MM.1S (cell line): ENCODE measurements at regions not wholly inside any gene's neighbourhood (a gene's known extent, or its start where the extent isn't known, plus 50 kb on each side); places are given as distances from the start of the nearest gene placed in this dataset.

Source experiments
- DNase-seq: peaks from one replicate; pipeline ENCODE4 v3.0.0-alpha.2; 2015
- H2AFZ ChIP-seq: fragments of 300-600 bp; sonication (generic); 2 replicates; pipeline ENCODE4 v1.6.0; 2016; ENCODE audit warnings: antibody characterized with exemption, low read length
- H3F3A ChIP-seq: fragments of 300-600 bp; sonication (generic); 2 replicates; pipeline ENCODE4 v1.6.1; 2016; ENCODE audit warnings: mild to moderate bottlenecking, antibody characterized with exemption, low read length, moderate library complexity, mixed read lengths; ENCODE audit not compliant: insufficient read depth
- H3K27ac ChIP-seq: fragments of 300-600 bp; sonication (generic); 2 replicates; pipeline ENCODE4 v1.5.1; 2016; ENCODE audit warnings: mild to moderate bottlenecking, low read length
- H3K27me3 ChIP-seq: fragments of 300-600 bp; sonication (generic); replicated peaks from 2 replicates; pipeline ENCODE4 v1.6.0; 2016; ENCODE audit warnings: low read length; ENCODE audit not compliant: insufficient read depth
- H3K36me3 ChIP-seq: fragments of 300-600 bp; sonication (generic); replicated peaks from 2 replicates; pipeline ENCODE4 v1.6.1; 2016; ENCODE audit warnings: mild to moderate bottlenecking, low read length, mixed read lengths; ENCODE audit not compliant: insufficient read depth
- H3K4me1 ChIP-seq: fragments of 300-600 bp; sonication (generic); 2 replicates; pipeline ENCODE4 v1.6.1; 2016; ENCODE audit warnings: low read length, mixed read lengths
- H3K4me2 ChIP-seq: fragments of 300-600 bp; sonication (generic); 2 replicates; pipeline ENCODE4 v1.6.0; 2016; ENCODE audit warnings: low read depth, low read length
- H3K4me3 ChIP-seq: fragments of 300-600 bp; sonication (generic); 2 replicates; pipeline ENCODE4 v1.5.1; 2016; ENCODE audit warnings: low read length, mixed read lengths
- H3K79me2 ChIP-seq: fragments of 300-600 bp; sonication (generic); 2 replicates; pipeline ENCODE4 v1.6.1; 2016; ENCODE audit warnings: mixed run types, low read length, mixed read lengths
- H3K9ac ChIP-seq: fragments of 300-600 bp; sonication (generic); 2 replicates; pipeline ENCODE4 v1.6.1; 2016; ENCODE audit warnings: low read length, mixed read lengths
- H3K9me2 ChIP-seq: fragments of 300-600 bp; sonication (generic); replicated peaks from 2 replicates; pipeline ENCODE4 v1.6.1; 2016; ENCODE audit warnings: mild to moderate bottlenecking, low read length, mixed read lengths; ENCODE audit not compliant: insufficient read depth
- H3K9me3 ChIP-seq: fragments of 300-600 bp; sonication (generic); replicated peaks from 2 replicates; pipeline ENCODE4 v1.6.1; 2016; ENCODE audit warnings: mild to moderate bottlenecking, low read length, mixed read lengths; ENCODE audit not compliant: insufficient read depth
- H4K20me1 ChIP-seq: fragments of 300-600 bp; sonication (generic); 2 replicates; pipeline ENCODE4 v1.6.1; 2016; ENCODE audit warnings: mild to moderate bottlenecking, low read length, moderate library complexity, mixed read lengths; ENCODE audit not compliant: insufficient read depth
- CTCF ChIP-seq: fragments of 300-600 bp; sonication (generic); IDR thresholded peaks from 2 replicates; pipeline ENCODE4 v1.5.1; 2016; ENCODE audit warnings: antibody characterized with exemption, low read length, mixed read lengths
- EZH2 ChIP-seq: fragments of 300-600 bp; sonication (generic); optimal IDR thresholded peaks from 2 replicates; pipeline ENCODE3; 2017; ENCODE audit warnings: low read depth, mild to moderate bottlenecking, antibody characterized with exemption, low read length, mixed read lengths
- EZH2phosphoT487 ChIP-seq: fragments of 300-600 bp; sonication (generic); IDR thresholded peaks from 2 replicates; pipeline ENCODE4 v1.6.1; 2018; ENCODE audit warnings: antibody characterized with exemption, low read length

GRCh38 chr11:112511911-112512310 lies 251.3 kb upstream of the PLET1 start:
- Histone ChIP-seq H3K27ac (no peak overlapping the region), H3F3A (no peaks in the 10 kb centered on the region), H3K9me3 (no peaks in the 10 kb centered on the region), H3K9me2 (no peaks in the 10 kb centered on the region), H4K20me1 (no peaks in the 10 kb centered on the region), H3K4me3 (no peak overlapping the region), H3K79me2 (no peaks in the 10 kb centered on the region), H2AFZ (no peak overlapping the region), H3K27me3 (no peaks in the 10 kb centered on the region), H3K4me2 (no peak overlapping the region), H3K4me1 (no peaks in the 10 kb centered on the region), H3K36me3 (no peaks in the 10 kb centered on the region), H3K9ac (no peak overlapping the region)
- TF ChIP-seq EZH2phosphoT487 = no peak
- no peak for TF ChIP-seq CTCF
- no peak for TF ChIP-seq EZH2
- DNase-seq = no peak

- no peaks in the 10 kb centered on the region for H3K4me1 ChIP-seq
- no peaks in the 10 kb centered on the region for H3K27me3 ChIP-seq
- no peaks in the 10 kb centered on the region for H3K79me2 ChIP-seq
- no peaks in the 10 kb centered on the region for H3F3A ChIP-seq
- H3K27ac ChIP-seq = no peak overlapping the region
- no peak overlapping the region for H3K9ac ChIP-seq
- no peak overlapping the region for H3K4me2 ChIP-seq
- H3K9me3 ChIP-seq = no peaks in the 10 kb centered on the region
- no peak overlapping the region for H3K4me3 ChIP-seq
- no peak for TF ChIP-seq EZH2phosphoT487
- TF ChIP-seq CTCF = no peak
- TF ChIP-seq EZH2 = no peak
- DNase-seq = no peak
- H2AFZ ChIP-seq = no peak overlapping the region
- no peaks in the 10 kb centered on the region for H4K20me1 ChIP-seq
- H3K9me2 ChIP-seq = no peaks in the 10 kb centered on the region
- no peaks in the 10 kb centered on the region for H3K36me3 ChIP-seq
Observed at GRCh38 chr11:112513417-112513816, 252.8 kb upstream of the PLET1 start.

- H3K79me2 ChIP-seq = no peaks in the 10 kb centered on the region
- no peaks in the 10 kb centered on the region for H3F3A ChIP-seq
- no peak overlapping the region for H3K9ac ChIP-seq
- no peak overlapping the region for H2AFZ ChIP-seq
- H3K4me2 ChIP-seq = no peak overlapping the region
- no peak overlapping the region for H3K27ac ChIP-seq
- no peaks in the 10 kb centered on the region for H3K9me2 ChIP-seq
- H3K36me3 ChIP-seq = no peaks in the 10 kb centered on the region
- no peaks in the 10 kb centered on the region for H3K27me3 ChIP-seq
- no peak for TF ChIP-seq EZH2
- no peak for TF ChIP-seq CTCF
- TF ChIP-seq EZH2phosphoT487 = no peak
- H3K4me3 ChIP-seq = no peak overlapping the region
- no peaks in the 10 kb centered on the region for H3K9me3 ChIP-seq
- DNase-seq = no peak
- no peaks in the 10 kb centered on the region for H4K20me1 ChIP-seq
- H3K4me1 ChIP-seq = no peaks in the 10 kb centered on the region
Observed at GRCh38 chr11:112514011-112514740, 253.5 kb upstream of the PLET1 start.
